NCI-H1105 treated with DMSO at 0.1 percent for 48 hours (cell line): ENCODE measurements at regions not wholly inside any gene's neighbourhood (a gene's known extent, or its start where the extent isn't known, plus 50 kb on each side); places are given as distances from the start of the nearest gene placed in this dataset.
"Not testable (repeated sequence)": the region's sequence is repeated elsewhere in the genome, so short reads cannot be mapped to it uniquely, and the experiment has no call there.

Experiments used
- DNase-seq: peaks from one replicate; lab custom pipeline; 2025; lab: John Stamatoyannopoulos, UW

DNA sequence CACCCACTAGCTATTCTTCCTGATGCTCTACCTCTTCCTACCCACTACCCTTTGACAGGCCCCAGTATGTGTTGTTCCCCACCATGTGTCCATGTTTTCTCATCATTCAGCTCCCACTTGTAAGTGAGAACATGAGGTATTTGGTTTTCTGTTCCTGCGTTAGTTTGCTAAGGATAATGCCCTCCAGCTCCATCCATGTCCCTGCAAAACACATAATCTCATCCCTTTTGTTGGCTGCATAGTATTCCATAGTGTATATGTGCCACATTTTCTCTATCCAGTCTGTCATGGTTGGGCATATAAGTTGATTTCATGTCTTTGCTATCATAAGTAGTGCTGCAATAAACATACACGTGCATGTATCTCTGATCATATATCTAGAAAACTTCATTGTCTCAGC lies 218.3 kb upstream of the STXBP5 start:
- no peak for DNase-seq

DNA sequence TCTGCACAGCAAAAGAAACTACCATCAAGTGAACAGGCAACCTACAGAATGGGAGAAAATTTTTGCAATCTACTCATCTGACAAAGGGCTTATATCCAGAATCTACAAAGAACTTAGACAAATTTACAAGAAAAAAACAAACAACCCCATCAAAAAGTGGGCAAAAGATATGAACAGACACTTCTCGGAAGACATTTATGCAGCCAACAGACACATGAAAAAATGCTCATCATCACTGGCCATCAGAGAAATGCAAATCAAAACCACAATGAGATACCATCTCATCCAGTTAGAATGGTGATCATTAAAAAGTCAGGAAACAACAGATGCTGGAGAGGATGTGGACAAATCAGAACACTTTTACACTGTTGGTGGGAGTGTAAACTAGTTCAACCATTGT lies 216.3 kb upstream of the STXBP5 start:
- DNase-seq = not testable (repeated sequence)

DNA sequence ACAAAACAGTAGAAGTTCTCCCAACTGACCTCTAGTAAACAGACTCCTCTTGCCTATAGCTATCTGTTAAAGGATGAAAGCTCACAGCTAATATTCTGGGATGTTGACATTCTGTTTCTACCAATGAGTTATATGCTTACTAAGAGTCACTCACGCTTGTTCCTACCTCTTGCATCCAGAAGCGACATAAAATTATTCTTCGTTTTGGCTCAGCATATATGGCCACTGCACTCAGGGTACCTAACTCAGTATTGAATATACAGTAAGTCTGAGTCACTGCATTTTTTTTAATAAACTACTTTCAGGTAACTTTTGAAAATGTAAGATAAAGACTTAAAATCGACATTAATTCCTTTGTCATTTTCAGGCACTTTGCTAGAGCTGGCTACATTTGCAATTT lies 214.4 kb upstream of the STXBP5 start:
- DNase-seq = no peak

DNA sequence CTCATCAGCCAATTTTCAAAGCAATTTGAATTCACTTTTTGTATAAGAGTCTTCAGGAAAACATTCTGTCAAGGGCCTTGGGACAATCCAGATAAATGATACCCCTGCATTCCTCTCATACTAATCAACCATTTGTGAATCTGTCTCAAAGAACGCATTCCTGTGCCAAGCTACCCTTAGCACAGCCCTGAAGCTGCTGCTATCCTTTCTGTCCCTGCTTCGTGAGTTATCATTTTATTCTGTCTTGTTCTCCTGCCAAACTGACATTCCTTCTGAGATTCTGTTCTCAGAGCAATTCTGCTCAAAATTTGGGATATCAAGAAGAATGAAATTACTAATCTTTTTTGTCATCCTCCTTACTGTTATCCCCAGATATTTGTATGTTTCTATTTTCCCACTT lies 213.9 kb upstream of the STXBP5 start:
- no peak for DNase-seq

DNA sequence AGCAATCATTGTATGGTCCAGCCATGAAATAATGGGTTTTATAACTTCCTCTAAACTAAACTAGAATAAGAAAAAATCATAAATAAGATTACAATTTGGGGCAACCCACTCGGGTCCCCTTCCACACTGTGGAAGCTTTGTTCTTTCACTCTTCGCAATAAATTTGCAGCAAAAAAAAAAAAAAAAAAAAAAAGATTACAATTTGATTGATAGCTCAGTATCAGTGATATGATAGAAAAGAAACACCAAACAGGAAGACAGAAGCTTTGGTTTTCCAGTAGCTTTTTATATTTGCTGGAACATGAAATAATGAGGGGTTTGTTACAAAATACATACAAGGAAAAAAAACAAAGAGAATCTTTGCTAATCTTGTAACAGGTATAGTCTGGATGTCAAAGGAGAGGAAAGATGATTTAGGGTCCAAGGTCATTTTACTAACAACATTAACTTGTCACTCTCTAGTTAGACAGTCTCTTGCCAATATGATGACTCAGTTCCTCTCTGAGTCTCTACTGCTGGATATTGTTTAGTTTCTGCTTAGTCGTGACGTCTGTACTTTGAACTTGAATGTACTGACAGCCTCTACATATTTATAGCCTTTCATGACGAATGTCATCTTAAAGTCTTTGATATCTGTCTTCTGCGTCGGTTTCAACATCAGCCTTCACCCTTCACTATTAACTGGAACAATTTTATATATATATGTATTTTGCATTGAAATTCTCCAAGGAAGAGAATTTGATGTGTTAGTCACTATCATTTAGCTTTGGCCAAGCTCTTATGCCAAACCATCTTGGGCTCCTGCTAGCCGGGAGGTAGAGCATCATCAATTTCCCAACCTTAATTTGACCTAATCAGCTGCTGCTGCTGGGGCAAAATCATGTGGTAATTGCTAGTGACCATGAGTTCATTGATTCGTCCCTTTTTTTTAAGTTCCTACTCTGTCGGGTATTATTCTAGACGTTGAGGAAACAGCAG lies 213.1 kb upstream of the STXBP5 start:
- no peak for DNase-seq

DNA sequence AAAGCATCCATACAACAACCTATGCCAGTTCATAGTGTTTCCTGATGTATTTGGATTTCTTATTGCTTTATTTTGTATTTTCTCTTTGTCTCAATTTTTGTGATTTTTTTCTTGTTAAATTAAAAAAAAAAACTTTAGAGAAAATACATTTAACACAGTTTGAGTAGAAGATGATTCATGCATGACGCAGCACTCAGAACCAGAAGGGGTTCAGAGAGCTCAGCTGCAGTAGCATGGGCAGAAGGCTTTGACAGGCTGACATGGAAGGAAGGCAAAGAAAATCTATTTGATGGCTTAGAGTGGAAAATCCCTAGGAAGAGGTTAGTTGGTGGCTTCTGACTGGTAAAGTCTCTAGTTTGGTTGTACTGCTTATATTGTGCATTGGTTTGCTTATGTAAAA lies 207.2 kb upstream of the STXBP5 start:
- no peak for DNase-seq

DNA sequence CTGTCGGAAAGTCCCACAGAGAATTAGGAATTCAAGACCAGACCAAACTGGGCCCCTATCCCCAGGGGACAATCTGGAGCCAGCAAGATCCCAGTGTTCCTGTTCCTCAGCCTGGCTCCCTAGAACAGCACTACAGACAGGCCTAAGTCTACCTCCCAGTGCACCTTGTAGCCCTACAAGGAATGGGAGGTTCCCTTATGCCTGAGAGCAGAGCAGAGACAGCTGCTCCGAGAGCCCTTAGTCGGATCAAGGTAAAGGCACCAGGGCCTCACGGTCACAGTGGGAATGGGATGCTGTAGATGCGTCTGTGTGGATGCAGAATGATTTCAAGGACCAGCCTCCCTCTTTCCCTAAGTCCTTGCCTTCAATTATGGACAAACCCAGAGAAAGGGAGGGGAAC lies 204.5 kb upstream of the STXBP5 start:
- DNase-seq = no peak

DNA sequence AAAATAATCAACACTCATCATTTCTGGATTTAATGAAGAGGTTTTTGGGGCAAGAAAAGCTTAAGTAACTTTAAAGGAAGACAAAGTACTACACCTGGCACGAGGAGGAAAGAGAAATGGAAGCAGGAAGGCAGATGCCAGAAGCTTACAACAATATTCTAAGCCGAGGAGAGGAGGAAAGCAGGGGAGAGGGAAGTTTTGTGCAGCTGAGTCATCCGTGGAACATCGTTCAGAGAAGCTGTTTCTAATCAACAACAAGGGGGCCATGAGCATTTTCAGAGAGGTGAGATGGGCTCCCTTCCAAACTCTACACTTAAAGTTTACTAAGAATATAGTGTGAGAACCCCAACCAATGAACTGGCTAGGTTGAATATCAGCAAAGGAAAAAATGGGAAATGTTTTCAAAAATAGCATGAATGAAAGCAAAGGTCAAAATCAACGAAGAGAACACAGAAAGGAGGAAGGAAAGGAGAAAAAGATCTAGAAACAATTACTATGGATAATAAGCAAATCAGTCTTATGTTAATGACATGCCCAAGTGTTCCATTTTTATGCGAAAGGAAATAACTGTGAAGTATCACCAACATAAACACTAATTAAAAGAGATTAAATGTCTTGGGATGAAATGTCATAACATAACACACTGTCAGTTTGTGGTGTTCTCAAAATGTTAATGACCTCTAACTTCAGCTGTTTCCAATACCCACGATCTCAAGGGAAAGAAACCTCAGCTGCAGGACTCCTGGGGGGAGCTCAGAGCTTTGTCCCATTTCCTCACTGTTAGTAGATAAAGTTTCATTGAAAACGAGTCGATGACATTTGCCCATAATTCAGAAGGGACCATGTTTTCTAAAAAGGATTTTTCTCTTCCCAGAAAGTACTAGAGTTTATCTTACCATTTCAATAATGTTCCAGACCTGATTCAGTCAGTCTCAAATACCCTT lies 203.4 kb upstream of the STXBP5 start:
- DNase-seq = no peak

DNA sequence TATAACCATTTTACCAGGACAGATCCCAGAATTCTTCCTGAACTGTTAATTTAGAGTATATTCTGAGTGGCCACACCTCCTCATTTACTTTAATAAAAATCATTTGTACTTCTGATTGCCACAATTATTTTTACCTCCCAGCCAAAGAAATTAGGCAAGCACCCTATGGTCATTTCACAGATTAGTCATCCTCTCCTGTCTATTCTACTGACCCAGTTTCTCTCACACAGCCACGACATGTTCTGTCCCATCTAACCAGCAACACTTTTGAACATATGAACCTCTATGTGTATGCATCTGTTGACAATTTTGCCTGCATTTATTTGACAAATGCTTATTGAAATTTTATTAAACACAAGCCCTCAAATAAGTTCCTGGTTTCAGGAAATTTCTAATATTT lies 202.6 kb upstream of the STXBP5 start:
- no peak for DNase-seq

DNA sequence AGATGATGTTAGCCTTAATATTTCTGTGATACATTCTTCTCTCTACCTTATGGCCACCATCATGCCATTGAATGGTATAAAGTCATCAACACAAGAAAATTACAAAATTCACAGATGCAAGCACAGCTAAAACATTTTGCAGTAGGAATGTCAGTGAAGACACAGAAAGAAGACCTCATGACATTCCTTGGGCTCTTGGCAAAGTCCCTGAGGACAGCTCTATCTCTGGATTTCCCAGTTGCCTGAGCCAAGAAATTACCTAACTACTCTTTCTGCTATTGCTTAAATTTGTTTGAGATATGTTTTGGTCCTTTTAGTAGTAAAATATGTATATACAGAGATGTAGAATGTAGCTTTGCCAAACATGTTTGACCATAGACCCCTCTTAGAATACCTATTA lies 201.0 kb upstream of the STXBP5 start:
- no peak for DNase-seq

DNA sequence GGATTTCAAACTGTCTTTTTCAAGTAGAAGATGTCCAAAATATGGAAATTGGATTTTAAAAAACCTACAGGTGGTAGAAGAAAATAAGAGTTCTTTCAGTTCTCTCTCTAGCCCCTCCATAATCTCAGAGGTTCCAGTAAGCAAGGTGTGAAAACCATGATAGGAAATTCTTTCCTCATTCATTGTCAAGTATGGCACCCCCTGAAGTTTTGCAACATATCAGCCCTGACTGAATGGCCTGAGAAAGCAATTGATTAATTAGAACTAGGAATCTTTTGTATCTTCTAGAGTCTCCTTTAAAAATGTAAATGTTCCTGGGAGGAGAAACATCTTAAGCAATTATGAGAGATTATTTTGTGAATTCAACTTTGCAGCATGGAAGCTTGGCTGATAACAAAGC lies 198.7 kb upstream of the STXBP5 start:
- DNase-seq = no peak

DNA sequence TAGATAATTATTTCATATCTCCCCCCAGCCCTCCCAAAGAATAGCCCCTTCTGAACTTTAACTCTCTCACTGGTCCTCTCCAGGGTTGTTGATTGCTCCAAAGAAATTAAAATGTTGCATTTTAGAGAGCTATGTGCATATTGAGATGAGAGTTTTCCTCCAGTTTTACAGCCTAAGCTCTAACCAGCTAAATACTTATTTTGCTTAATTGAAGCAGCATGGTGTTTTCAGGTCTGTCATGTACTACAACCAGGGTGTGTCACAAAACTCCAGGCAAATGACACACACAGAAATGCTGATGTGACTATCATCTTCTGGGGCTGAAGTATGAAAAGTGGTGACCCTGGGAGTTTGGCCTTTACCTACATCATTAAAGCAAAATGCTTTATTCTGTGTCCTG lies 196.8 kb upstream of the STXBP5 start:
- no peak for DNase-seq

DNA sequence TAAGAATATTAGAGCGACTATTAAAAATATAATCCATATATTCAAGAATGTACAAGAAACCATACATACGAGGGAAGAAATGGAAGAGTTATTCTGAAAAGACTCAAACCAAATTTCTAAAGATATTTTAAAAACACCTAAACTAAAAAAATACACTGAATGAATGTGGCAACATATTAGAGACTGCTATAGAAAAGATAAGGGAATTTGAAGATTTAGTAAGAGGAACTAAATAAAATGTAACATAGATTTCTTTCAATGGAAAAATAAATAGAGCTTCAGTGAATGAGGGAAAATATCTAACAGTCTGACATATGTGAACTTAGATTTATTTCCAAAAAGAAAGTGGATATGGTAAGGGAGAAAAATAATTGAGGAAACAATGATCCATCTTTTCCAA lies 194.9 kb upstream of the STXBP5 start:
- no peak for DNase-seq

DNA sequence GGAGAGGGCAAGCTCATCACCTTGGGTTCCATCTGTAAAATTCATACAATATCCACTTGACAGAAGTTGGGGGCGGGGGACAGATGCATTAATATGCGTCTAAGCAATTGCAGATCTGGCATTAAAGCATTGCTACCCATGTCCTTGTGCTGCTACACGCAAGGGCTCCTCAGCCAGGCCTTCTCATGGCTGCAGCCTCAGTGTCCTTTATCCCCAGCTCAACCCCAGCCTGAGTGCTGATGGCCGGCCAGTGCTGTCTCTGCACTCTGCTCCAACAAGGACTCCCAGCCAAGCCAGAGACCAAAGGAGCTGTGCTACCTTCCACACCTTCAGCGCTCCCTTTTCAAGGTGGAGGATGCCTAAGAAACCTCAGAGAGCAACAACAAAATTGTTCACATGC lies 188.5 kb upstream of the STXBP5 start:
- no peak for DNase-seq

DNA sequence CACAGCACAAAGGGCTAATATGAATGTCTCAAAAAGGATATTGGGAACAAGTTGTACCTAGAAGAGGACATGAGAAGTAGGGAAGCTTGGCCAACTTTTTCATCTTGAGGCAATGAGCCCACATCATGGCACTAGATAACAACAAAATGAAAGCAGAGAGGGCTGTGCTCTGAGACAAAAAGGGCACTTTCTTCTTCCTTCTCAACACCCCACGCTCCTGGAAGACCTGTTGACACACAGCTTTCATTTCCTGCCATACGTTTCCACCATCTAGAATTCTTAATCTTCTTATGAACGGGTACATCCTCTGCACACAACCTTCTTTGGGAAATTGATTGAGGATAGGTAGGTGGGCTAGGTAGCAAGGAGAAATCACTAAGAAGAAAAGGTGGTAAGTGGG lies 187.8 kb upstream of the STXBP5 start:
- no peak for DNase-seq

DNA sequence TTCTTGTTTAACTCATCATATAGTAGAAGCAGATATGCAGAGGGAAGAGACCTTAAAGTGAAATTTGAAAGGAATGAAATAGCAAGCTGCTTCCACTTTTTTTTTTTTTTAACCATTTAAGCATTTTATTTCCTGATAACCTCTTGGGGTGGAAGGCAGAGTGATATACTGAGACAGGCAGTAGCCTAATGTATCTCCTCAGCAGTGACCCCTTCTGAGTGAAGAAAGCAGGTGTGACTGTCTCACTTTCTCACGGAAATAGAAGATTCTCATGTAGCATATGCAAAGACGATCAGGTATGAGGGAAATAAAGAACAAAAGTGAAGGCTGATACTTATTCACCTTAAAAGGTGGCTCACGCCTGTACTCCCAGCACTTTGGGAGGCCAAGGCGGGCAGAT lies 187.1 kb upstream of the STXBP5 start:
- no peak for DNase-seq

DNA sequence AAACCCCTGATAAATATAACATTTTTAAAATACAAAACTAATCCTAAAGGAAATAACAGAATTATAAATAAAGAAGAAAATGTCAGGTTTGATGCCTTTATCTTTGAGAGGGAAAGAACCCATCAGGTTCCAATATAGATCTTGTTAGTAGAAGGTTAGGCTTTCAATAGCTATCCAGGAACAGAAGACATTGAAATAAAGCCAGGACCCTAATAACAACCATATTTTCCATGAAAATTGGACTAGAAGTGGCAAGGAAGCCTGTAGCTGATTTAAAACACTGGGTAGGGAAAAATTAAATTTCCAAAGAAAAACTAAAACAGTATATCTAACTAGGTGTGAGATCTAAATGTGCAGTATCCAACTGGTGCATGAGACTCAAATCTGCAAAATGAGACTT lies 185.2 kb upstream of the STXBP5 start:
- DNase-seq = no peak

DNA sequence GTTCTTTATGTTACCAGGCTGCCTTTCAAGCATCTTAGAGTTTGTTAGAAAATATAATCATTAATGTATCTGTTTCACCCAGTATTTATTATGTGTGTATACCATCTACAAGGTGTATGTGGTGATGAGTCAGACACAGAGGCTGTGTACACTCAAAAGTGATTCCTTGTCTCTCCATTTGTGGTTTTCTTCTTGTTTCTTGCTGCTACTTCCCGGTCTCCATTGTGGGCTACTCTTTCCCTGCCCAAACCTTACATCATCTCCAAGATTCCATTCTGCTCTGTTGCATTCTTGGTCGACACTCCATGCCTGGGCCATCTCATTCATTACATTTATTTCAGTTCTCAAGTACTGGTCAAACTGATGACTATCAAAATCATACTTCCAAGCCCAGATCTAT lies 182.2 kb upstream of the STXBP5 start:
- no peak for DNase-seq

DNA sequence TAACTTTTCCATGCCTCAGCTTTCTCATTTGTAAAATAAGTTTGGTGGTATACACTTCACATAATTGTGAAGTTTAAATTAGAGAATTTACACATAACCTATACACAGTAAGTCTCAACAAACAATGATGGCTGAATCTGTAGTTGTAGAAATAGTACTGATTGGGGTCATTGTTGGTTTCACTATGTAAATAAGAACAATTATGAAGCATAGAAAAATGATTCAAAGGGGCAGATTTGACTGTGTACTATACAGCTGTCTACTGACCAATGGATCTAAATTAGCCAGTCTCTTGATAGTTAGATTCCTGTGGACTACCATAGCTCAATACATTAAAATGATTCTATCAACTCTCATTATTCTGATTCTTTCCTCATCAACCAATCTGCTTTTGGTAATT lies 181.1 kb upstream of the STXBP5 start:
- DNase-seq = no peak

DNA sequence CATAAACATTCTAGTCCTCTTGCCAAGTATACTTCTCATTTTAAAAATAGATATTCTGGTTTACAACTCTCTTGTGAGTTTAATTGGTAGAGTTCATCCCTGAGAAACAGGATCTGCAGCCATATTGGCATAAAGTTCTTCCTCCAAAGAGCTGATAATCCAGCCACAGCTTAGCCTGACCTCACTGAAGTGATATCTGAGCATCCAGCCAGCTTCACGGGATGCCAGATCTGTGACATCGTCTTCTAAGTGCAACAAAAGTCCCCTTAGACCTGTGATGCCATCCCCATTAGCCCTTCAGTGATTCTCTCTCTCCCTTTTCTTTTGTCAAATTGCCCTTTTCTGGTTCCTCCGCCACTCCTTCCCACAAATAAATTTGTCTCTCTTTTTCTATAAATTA lies 180.6 kb upstream of the STXBP5 start:
- DNase-seq = no peak

DNA sequence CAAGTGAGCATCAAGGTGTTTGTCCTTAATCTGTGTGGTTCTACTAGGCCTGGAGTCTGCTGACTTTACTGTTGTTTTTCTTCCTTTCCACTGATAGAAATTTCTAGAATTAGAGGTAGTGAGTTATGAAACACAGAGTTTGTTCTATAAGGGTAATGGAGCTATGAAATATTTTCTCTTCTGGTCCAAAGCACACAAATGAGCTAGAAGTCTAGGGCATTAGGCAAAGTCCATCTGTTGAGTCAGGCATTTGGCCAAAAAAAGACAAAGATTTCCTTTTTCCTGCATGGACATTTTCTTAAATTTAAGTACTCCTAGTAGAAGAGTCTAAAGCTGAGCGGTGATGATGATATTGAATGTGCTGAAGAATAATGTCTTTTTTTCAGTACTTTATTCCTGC lies 174.3 kb upstream of the STXBP5 start:
- no peak for DNase-seq

DNA sequence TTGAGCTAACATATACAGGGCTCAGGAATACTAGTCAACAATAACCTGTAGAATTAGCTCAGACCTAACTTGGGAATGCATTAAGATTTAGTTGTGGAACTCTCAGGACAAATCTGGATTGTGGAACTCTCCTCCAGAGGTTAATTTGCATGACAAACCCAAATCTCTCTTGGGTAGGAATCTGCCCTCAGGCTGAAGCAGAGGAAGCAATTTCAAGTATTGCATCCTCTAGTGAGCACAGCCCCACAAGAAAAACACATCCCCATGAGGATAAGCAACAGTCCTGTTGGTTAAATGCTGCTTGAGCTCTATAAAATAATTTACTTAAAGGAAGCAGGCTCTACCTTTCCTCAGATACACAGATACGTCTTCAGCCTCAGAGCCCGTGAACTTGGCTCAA lies 170.9 kb upstream of the STXBP5 start:
- DNase-seq = no peak

DNA sequence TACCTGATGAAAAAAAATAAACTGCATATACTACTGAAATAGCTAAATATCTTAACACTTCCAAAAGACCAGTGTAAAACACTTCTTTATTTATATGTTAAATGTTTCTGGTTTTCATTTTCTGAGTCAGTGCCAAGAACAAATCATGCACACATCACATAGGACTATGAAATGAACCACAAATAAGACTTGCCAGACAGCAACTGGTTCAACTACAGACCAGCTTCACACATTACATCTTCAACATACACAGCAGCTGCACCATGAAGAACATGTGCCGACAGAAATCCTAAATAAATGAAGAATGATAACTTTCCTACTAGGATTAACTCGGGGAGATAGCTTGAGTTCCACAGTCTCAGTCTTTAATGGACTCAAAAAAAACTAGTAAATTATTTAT lies 168.3 kb upstream of the STXBP5 start:
- DNase-seq = no peak
